ENCODE measurements at regions not wholly inside any gene's neighbourhood (a gene's known extent, or its start where the extent isn't known, plus 50 kb on each side); places are given as distances from the start of the nearest gene placed in this dataset.

DNA sequence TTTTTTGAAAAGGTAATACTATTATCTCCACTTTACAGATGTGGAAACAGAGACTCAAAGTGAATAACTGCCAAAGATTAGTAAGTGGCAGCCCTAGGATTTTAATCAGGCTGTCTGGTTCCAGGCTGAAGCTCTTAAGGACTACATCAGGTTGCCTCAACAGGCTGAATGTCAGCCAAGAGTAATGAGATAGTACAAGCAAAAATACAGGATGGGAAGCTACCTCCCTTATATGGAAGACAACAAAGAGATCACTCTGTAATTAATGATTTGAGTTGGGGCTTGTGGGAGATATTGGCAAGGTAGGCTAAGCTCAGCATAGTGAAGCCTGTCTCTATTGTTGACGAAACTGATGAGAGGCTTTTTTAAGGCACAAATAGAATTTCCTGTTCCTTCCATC lies 323.1 kb downstream of the KCNJ3 start (continued):
- TF ChIP-seq, protein P1, sequence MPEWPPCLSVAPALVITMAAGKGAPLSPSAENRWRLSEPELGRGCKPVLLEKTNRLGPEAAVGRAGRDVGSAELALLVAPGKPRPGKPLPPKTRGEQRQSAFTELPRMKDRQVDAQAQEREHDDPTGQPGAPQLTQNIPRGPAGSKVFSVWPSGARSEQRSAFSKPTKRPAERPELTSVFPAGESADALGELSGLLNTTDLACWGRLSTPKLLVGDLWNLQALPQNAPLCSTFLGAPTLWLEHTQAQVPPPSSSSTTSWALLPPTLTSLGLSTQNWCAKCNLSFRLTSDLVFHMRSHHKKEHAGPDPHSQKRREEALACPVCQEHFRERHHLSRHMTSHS (tag by site-specific recombination; IDR thresholded peaks at IDR 0.05) = no peak
- TF ChIP-seq, protein P2, sequence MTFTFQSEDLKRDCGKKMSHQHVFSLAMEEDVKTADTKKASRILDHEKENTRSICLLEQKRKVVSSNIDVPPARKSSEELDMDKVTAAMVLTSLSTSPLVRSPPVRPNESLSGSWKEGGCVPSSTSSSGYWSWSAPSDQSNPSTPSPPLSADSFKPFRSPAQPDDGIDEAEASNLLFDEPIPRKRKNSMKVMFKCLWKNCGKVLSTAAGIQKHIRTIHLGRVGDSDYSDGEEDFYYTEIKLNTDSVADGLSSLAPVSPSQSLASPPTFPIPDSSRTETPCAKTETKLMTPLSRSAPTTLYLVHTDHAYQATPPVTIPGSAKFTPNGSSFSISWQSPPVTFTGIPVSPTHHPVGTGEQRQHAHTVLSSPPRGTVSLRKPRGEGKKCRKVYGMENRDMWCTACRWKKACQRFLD (tag by site-specific recombination; IDR thresholded peaks at IDR 0.05) = no peak
- TF ChIP-seq RBAK (tag by site-specific recombination; IDR thresholded peaks at IDR 0.05) (no peak), ZNF221 (tag by site-specific recombination; IDR thresholded peaks at IDR 0.05; ENCODE audit: borderline replicate concordance) (no peak)

DNA sequence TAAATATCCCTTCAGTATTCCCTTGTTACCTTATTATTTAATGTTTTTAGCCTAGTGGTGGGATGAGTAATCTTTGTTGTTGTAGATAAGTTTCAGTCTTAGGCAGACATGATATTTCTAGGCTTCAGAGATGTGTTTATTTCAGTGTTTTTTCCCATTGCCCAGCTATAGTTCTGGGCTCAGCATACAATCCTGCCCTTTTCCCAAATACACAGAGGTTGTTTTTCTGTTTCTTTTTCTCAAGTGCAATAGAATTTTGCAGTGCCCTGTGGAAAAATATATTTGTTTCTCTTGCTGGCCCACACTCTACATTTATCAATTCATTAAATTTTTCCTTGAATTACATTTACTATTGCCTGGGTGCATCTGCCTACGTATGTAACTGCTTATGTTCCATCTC lies 321.8 kb downstream of the KCNJ3 start:
- no peaks in the 10 kb centered on the region for H3K36me3 ChIP-seq (ENCODE audit: control insufficient read depth in 2 of 2, insufficient read depth in 1 of 2, low read length in 2 of 2)
- H3K9me3 ChIP-seq (ENCODE audit: control insufficient read depth, insufficient read depth, low read depth, low read length) = no peaks in the 10 kb centered on the region
- no peak overlapping the region for H3K4me3 ChIP-seq (ENCODE audit: low read depth, low read length)
- no peak overlapping the region for H3K27ac ChIP-seq (ENCODE audit: extremely low read depth, low read depth, low read length)
- H3K4me1 ChIP-seq (ENCODE audit: control insufficient read depth, insufficient read depth, low read length) = no peaks in the 10 kb centered on the region
- ChIA-PET POLR2A (no interaction called here), CTCF (no interaction called here)
- no peak for TF ChIP-seq ZNF707 (tag by site-specific recombination; IDR thresholded peaks at IDR 0.05)
- TF ChIP-seq, protein P3, sequence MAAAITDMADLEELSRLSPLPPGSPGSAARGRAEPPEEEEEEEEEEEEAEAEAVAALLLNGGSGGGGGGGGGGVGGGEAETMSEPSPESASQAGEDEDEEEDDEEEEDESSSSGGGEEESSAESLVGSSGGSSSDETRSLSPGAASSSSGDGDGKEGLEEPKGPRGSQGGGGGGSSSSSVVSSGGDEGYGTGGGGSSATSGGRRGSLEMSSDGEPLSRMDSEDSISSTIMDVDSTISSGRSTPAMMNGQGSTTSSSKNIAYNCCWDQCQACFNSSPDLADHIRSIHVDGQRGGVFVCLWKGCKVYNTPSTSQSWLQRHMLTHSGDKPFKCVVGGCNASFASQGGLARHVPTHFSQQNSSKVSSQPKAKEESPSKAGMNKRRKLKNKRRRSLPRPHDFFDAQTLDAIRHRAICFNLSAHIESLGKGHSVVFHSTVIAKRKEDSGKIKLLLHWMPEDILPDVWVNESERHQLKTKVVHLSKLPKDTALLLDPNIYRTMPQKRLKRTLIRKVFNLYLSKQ (tag by site-specific recombination; IDR thresholded peaks at IDR 0.05; ENCODE audit: borderline replicate concordance) = no peak
- no peak for TF ChIP-seq ZNF175 (tag by site-specific recombination; IDR thresholded peaks at IDR 0.05)
- no peak for TF ChIP-seq ZNF366 (tag by site-specific recombination; conservative IDR thresholded peaks at IDR 0.05)
- no peak for TF ChIP-seq ZNF426 (tag by site-specific recombination; IDR thresholded peaks at IDR 0.05)
- no peak for TF ChIP-seq MYNN (tag by site-specific recombination; IDR thresholded peaks at IDR 0.05; ENCODE audit: borderline replicate concordance)
- TF ChIP-seq ZNF510 (tag by site-specific recombination; IDR thresholded peaks at IDR 0.05; ENCODE audit: insufficient replicate concordance) = no peak
- TF ChIP-seq, protein P4, sequence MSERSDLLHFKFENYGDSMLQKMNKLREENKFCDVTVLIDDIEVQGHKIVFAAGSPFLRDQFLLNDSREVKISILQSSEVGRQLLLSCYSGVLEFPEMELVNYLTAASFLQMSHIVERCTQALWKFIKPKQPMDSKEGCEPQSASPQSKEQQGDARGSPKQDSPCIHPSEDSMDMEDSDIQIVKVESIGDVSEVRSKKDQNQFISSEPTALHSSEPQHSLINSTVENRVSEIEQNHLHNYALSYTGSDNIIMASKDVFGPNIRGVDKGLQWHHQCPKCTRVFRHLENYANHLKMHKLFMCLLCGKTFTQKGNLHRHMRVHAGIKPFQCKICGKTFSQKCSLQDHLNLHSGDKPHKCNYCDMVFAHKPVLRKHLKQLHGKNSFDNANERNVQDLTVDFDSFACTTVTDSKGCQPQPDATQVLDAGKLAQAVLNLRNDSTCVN (tag by site-specific recombination; optimal IDR thresholded peaks at IDR 0.05) = no peak
- TF ChIP-seq, protein P5, sequence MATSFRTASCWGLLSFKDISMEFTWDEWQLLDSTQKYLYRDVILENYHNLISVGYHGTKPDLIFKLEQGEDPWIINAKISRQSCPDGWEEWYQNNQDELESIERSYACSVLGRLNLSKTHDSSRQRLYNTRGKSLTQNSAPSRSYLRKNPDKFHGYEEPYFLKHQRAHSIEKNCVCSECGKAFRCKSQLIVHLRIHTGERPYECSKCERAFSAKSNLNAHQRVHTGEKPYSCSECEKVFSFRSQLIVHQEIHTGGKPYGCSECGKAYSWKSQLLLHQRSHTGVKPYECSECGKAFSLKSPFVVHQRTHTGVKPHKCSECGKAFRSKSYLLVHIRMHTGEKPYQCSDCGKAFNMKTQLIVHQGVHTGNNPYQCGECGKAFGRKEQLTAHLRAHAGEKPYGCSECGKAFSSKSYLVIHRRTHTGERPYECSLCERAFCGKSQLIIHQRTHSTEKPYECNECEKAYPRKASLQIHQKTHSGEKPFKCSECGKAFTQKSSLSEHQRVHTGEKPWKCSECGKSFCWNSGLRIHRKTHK (tag by site-specific recombination; IDR thresholded peaks at IDR 0.05) = no peak
- TF ChIP-seq ZNF23 (tag by site-specific recombination; IDR thresholded peaks at IDR 0.05; ENCODE audit: borderline replicate concordance) = no peak

DNA sequence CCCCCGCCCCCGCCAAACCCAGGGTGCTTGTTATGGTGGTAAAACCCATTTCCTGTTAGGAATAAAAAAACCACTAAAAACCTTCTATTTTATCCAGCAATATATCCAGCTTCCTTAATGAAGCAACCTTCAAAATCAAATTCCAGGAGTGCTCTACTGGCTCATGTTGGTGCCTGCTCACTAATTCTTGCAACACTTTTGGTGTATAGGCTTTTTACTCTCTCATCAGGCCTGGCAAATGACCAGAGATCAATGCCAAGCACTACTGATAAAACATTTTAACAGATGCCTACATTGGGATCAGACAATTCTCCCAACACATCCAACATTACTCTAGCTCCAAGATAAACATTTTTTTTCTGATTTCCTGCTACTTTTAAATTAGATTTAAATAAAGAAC lies 312.4 kb downstream of the KCNJ3 start:
- CTCF ChIA-PET = no interaction called here

More for the DNA sequence above, 312.4 kb downstream of the KCNJ3 start:
- no peak overlapping the region for H3K27ac ChIP-seq (ENCODE audit: extremely low read depth, low read depth, low read length)
- no peaks in the 10 kb centered on the region for H3K4me1 ChIP-seq (ENCODE audit: control insufficient read depth, insufficient read depth, low read length)
- TF ChIP-seq ZNF341 (tag by site-specific recombination; IDR thresholded peaks at IDR 0.05; ENCODE audit: low read depth) (no peak), ZNF155 (tag by site-specific recombination; IDR thresholded peaks at IDR 0.05) (no peak), FEZF1 (tag by site-specific recombination; IDR thresholded peaks at IDR 0.05) (no peak), ZBTB17 (tag by site-specific recombination; IDR thresholded peaks at IDR 0.05) (no peak)
- no peaks in the 10 kb centered on the region for H3K9me3 ChIP-seq (ENCODE audit: control insufficient read depth, insufficient read depth, low read depth, low read length)
- no peak overlapping the region for H3K4me3 ChIP-seq (ENCODE audit: low read depth, low read length)
- H3K36me3 ChIP-seq (ENCODE audit: control insufficient read depth in 2 of 2, insufficient read depth in 1 of 2, low read length in 2 of 2) = no peaks in the 10 kb centered on the region
- POLR2A ChIA-PET = no interaction called here
